Left ventricle myocardium inferior (tissue), 1 donor: ENCODE measurements at regions not wholly inside any gene's neighbourhood (a gene's known extent, or its start where the extent isn't known, plus 50 kb on each side); places are given as distances from the start of the nearest gene placed in this dataset.

Experiments
- DNase-seq: peaks from one replicate; pipeline ENCODE4 v3.0.0-alpha.2; 2020
- H3K27ac ChIP-seq: fragments of 200-600 bp; replicated peaks from 2 replicates; pipeline ENCODE4 v1.8.0; 2021
- H3K27me3 ChIP-seq: fragments of 200-600 bp; 2 replicates; pipeline ENCODE4 v1.8.0; 2021; ENCODE audit warnings: low read depth
- H3K36me3 ChIP-seq: fragments of 200-600 bp; 2 replicates; pipeline ENCODE4 v1.8.0; 2021
- H3K4me1 ChIP-seq: fragments of 200-600 bp; 2 replicates; pipeline ENCODE4 v1.8.0; 2021
- H3K4me3 ChIP-seq: fragments of 200-600 bp; 2 replicates; pipeline ENCODE4 v1.8.0; 2021; ENCODE audit warnings: mild to moderate bottlenecking, moderate library complexity
- H3K9me3 ChIP-seq: fragments of 200-600 bp; replicated peaks from 2 replicates; pipeline ENCODE4 v1.8.0; 2021
- CTCF ChIP-seq: fragments of 200-600 bp; IDR thresholded peaks from 2 replicates; pipeline ENCODE4 v1.8.0; 2021; ENCODE audit warnings: antibody characterized with exemption, mild to moderate bottlenecking, borderline replicate concordance
- intact Hi-C: fragments of 100-400 bp; cut with micrococcal nuclease; formaldehyde crosslinking; loops from one replicate; pipeline ENCODE4 v1.11.0; 2022
- donor health status: DM: no; HTN: yes; CAD: no; lungs with severe emphysema.

GRCh38 chr4:144202081-144202480 is 61.6 kb upstream of the GYPA start:
- no peak for DNase-seq
- Histone ChIP-seq H3K4me1 (no peaks in the 10 kb centered on the region), H3K36me3 (no peaks in the 10 kb centered on the region), H3K27me3 (no peaks in the 10 kb centered on the region), H3K9me3 (peaks cover 2% of the 10 kb centered on the region), H3K27ac (no peak overlapping the region), H3K4me3 (no peak overlapping the region)
- TF ChIP-seq CTCF = no peak
- intact Hi-C loops = no loop called here

GRCh38 chr4:144203155-144203554 is 62.6 kb upstream of the GYPA start:
- no peak for TF ChIP-seq CTCF
- H3K4me3 ChIP-seq = no peak overlapping the region
- no peaks in the 10 kb centered on the region for H3K27me3 ChIP-seq
- H3K4me1 ChIP-seq = no peaks in the 10 kb centered on the region
- intact Hi-C loops = no loop called here
- H3K9me3 ChIP-seq = no peaks in the 10 kb centered on the region
- no peak overlapping the region for H3K27ac ChIP-seq
- H3K36me3 ChIP-seq = no peaks in the 10 kb centered on the region
- no peak for DNase-seq

- Histone ChIP-seq H3K4me3 (no peak overlapping the region), H3K4me1 (no peaks in the 10 kb centered on the region), H3K27me3 (no peaks in the 10 kb centered on the region), H3K9me3 (no peaks in the 10 kb centered on the region), H3K36me3 (no peaks in the 10 kb centered on the region), H3K27ac (no peak overlapping the region)
- no peak for DNase-seq
- no peak for TF ChIP-seq CTCF
- intact Hi-C loops = no loop called here
Observed at GRCh38 chr4:144204431-144204830, 63.9 kb upstream of the GYPA start.

GRCh38 chr4:144206711-144207110 is 66.2 kb upstream of the GYPA start:
- H3K27me3 ChIP-seq = no peaks in the 10 kb centered on the region
- no peaks in the 10 kb centered on the region for H3K9me3 ChIP-seq
- no peaks in the 10 kb centered on the region for H3K4me1 ChIP-seq
- no peak overlapping the region for H3K4me3 ChIP-seq
- intact Hi-C loops = no loop called here
- TF ChIP-seq CTCF = no peak
- DNase-seq = no peak
- no peaks in the 10 kb centered on the region for H3K36me3 ChIP-seq
- no peak overlapping the region for H3K27ac ChIP-seq

- DNase-seq = no peak
- no peak overlapping the region for H3K27ac ChIP-seq
- TF ChIP-seq CTCF = no peak
- H3K9me3 ChIP-seq = no peaks in the 10 kb centered on the region
- intact Hi-C loops = no loop called here
- H3K4me3 ChIP-seq = no peak overlapping the region
- no peaks in the 10 kb centered on the region for H3K27me3 ChIP-seq
- no peaks in the 10 kb centered on the region for H3K36me3 ChIP-seq
- H3K4me1 ChIP-seq = no peaks in the 10 kb centered on the region
Observed at GRCh38 chr4:144208074-144208473, 67.6 kb upstream of the GYPA start.

GRCh38 chr4:144209491-144209890 is 69.0 kb upstream of the GYPA start:
- DNase-seq = no peak
- Histone ChIP-seq H3K4me1 (no peaks in the 10 kb centered on the region), H3K27me3 (no peaks in the 10 kb centered on the region), H3K27ac (no peak overlapping the region), H3K9me3 (no peaks in the 10 kb centered on the region), H3K36me3 (no peaks in the 10 kb centered on the region), H3K4me3 (no peak overlapping the region)
- TF ChIP-seq CTCF = no peak
- intact Hi-C loops = no loop called here
